ENCODE measurements at regions not wholly inside any gene's neighbourhood (a gene's known extent, or its start where the extent isn't known, plus 50 kb on each side); places are given as distances from the start of the nearest gene placed in this dataset.
"Not testable (repeated sequence)": the region's sequence is repeated elsewhere in the genome, so short reads cannot be mapped to it uniquely, and the experiment has no call there.

GRCh38 chr14:105912641-105913180, 386.3 kb downstream of the TMEM121 start:
- Histone ChIP-seq H3K9ac (ENCODE audit: insufficient read depth, low read length) (no peak overlapping the region), H3K4me3 (replicated peaks in 1 of 4; ENCODE audit: control extremely low read depth in 1 of 4, insufficient read depth in 1 of 4, low read depth in 3 of 4, low read length in 4 of 4) (no peak overlapping the region), H3K4me2 (ENCODE audit: extremely low read depth, insufficient read depth, low read length) (no peak overlapping the region), H3K36me3 (ENCODE audit: control insufficient read depth, insufficient read depth, low read length) (no peaks in the 10 kb centered on the region), H2AFZ (ENCODE audit: low read length) (no peak overlapping the region), H3K79me2 (ENCODE audit: control insufficient read depth, insufficient read depth, low read length) (no peaks in the 10 kb centered on the region), H3K4me1 (ENCODE audit: control insufficient read depth, extremely low read depth, insufficient read depth, low read length) (no peaks in the 10 kb centered on the region), H3K27me3 (ENCODE audit: control insufficient read depth, insufficient read depth, low read length) (no peaks in the 10 kb centered on the region), H4K20me1 (ENCODE audit: control insufficient read depth, extremely low read depth, insufficient read depth, low read length) (no peaks in the 10 kb centered on the region), H3K27ac (ENCODE audit: insufficient read depth, low read length) (no peak overlapping the region), H3K9me3 (ENCODE audit: control insufficient read depth, insufficient read depth, low read depth, low read length) (no peaks in the 10 kb centered on the region)
- TF ChIP-seq EZH2 (IDR thresholded peaks at IDR 0.05; ENCODE audit: low read length, missing control alignments) (no peak), CTCF (conservative IDR thresholded peaks at IDR 0.05 in 1 of 2, IDR thresholded peaks at IDR 0.05 in 1 of 2; ENCODE audit: low read depth in 1 of 2, low read length in 2 of 2) (no peak)
- no peak for DNase-seq (ENCODE audit: low read depth in 2 of 2)

DNA sequence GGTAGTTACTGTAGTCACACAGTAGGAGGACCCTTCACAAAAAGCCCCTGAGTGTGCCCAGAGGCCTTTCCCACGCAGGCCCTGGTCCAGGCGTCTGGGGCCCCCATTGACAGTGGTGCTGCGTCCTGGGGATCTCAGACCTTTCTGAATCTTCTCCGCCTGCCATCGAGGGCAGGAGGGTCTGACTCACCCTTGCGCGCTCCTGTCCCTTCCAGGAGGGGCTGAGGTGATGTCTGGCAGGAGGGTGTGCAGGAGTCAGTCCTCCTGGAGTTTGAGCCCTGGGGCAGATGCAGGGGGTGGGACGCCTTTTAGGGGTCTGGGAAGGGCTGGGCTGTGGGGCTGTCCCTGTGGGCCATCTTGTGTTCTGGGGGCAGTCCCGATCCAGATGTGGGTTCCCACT, 386.8 kb downstream of the TMEM121 start:
- Histone ChIP-seq H3K4me2 (ENCODE audit: extremely low read depth, insufficient read depth, low read length) (no peak overlapping the region), H2AFZ (ENCODE audit: low read length) (no peak overlapping the region), H3K4me3 (replicated peaks in 1 of 4; ENCODE audit: control extremely low read depth in 1 of 4, insufficient read depth in 1 of 4, low read depth in 3 of 4, low read length in 4 of 4) (no peak overlapping the region), H3K27me3 (ENCODE audit: control insufficient read depth, insufficient read depth, low read length) (no peaks in the 10 kb centered on the region), H3K9ac (ENCODE audit: insufficient read depth, low read length) (no peak overlapping the region), H4K20me1 (ENCODE audit: control insufficient read depth, extremely low read depth, insufficient read depth, low read length) (no peaks in the 10 kb centered on the region), H3K4me1 (ENCODE audit: control insufficient read depth, extremely low read depth, insufficient read depth, low read length) (no peaks in the 10 kb centered on the region), H3K79me2 (ENCODE audit: control insufficient read depth, insufficient read depth, low read length) (no peaks in the 10 kb centered on the region), H3K27ac (ENCODE audit: insufficient read depth, low read length) (no peak overlapping the region), H3K9me3 (ENCODE audit: control insufficient read depth, insufficient read depth, low read depth, low read length) (no peaks in the 10 kb centered on the region), H3K36me3 (ENCODE audit: control insufficient read depth, insufficient read depth, low read length) (no peaks in the 10 kb centered on the region)
- no peak for DNase-seq (ENCODE audit: low read depth in 2 of 2)
- no peak for TF ChIP-seq EZH2 (IDR thresholded peaks at IDR 0.05; ENCODE audit: low read length, missing control alignments)
- TF ChIP-seq CTCF (conservative IDR thresholded peaks at IDR 0.05 in 1 of 2, IDR thresholded peaks at IDR 0.05 in 1 of 2; ENCODE audit: low read depth in 1 of 2, low read length in 2 of 2) = no peak

- H3K4me2 ChIP-seq (ENCODE audit: extremely low read depth, insufficient read depth, low read length) = no peak overlapping the region
- no peak overlapping the region for H3K4me3 ChIP-seq (replicated peaks in 1 of 4; ENCODE audit: control extremely low read depth in 1 of 4, insufficient read depth in 1 of 4, low read depth in 3 of 4, low read length in 4 of 4)
- no peak overlapping the region for H2AFZ ChIP-seq (ENCODE audit: low read length)
- TF ChIP-seq EZH2 (IDR thresholded peaks at IDR 0.05; ENCODE audit: low read length, missing control alignments) (no peak), CTCF (conservative IDR thresholded peaks at IDR 0.05 in 1 of 2, IDR thresholded peaks at IDR 0.05 in 1 of 2; ENCODE audit: low read depth in 1 of 2, low read length in 2 of 2) (no peak)
- H4K20me1 ChIP-seq (ENCODE audit: control insufficient read depth, extremely low read depth, insufficient read depth, low read length) = no peaks in the 10 kb centered on the region
- H3K36me3 ChIP-seq (ENCODE audit: control insufficient read depth, insufficient read depth, low read length) = no peaks in the 10 kb centered on the region
- no peaks in the 10 kb centered on the region for H3K9me3 ChIP-seq (ENCODE audit: control insufficient read depth, insufficient read depth, low read depth, low read length)
- no peak for DNase-seq (ENCODE audit: low read depth in 2 of 2)
- H3K27ac ChIP-seq (ENCODE audit: insufficient read depth, low read length) = no peak overlapping the region
- no peaks in the 10 kb centered on the region for H3K79me2 ChIP-seq (ENCODE audit: control insufficient read depth, insufficient read depth, low read length)
- H3K9ac ChIP-seq (ENCODE audit: insufficient read depth, low read length) = no peak overlapping the region
- H3K4me1 ChIP-seq (ENCODE audit: control insufficient read depth, extremely low read depth, insufficient read depth, low read length) = no peaks in the 10 kb centered on the region
- H3K27me3 ChIP-seq (ENCODE audit: control insufficient read depth, insufficient read depth, low read length) = no peaks in the 10 kb centered on the region
Observed at GRCh38 chr14:105913861-105914260, 387.5 kb downstream of the TMEM121 start.

DNA sequence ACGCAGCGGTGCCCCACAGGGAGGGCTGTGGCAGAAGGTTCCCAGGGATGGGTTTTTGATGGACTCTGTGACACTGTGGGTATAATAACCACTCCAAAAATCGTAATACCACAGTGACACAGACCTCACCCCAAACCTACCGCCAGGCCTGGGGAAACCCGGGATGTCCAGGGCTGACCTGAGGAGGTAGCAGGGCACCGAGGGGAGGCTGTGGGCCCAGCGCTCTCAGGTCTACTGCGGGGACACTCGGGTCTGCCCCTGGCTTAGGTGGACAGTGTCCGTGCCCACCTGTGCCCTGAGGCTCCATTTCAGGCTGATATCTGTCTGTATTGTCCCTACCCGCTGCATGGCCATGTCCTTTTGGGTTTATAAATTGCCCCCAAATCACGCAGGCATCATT, 387.9 kb downstream of the TMEM121 start:
- H3K4me1 ChIP-seq (ENCODE audit: control insufficient read depth, extremely low read depth, insufficient read depth, low read length); H3K36me3 ChIP-seq (ENCODE audit: control insufficient read depth, insufficient read depth, low read length); H3K27ac ChIP-seq (ENCODE audit: insufficient read depth, low read length); H3K27me3 ChIP-seq (ENCODE audit: control insufficient read depth, insufficient read depth, low read length); H3K4me3 ChIP-seq (replicated peaks in 1 of 4; ENCODE audit: control extremely low read depth in 1 of 4, insufficient read depth in 1 of 4, low read depth in 3 of 4, low read length in 4 of 4); H4K20me1 ChIP-seq (ENCODE audit: control insufficient read depth, extremely low read depth, insufficient read depth, low read length); H3K4me2 ChIP-seq (ENCODE audit: extremely low read depth, insufficient read depth, low read length); DNase-seq (ENCODE audit: low read depth in 2 of 2); H3K9ac ChIP-seq (ENCODE audit: insufficient read depth, low read length); H3K79me2 ChIP-seq (ENCODE audit: control insufficient read depth, insufficient read depth, low read length); H3K9me3 ChIP-seq (ENCODE audit: control insufficient read depth, insufficient read depth, low read depth, low read length); H2AFZ ChIP-seq (ENCODE audit: low read length): not testable (repeated sequence)
